Fibroblast of upper back skin (primary cell): ENCODE measurements at regions not wholly inside any gene's neighbourhood (a gene's known extent, or its start where the extent isn't known, plus 50 kb on each side); places are given as distances from the start of the nearest gene placed in this dataset.

Experiments
- DNase-seq: peaks from one replicate; pipeline ENCODE4 v3.0.0-alpha.2; 2013

GRCh38 chr3:106635826-106636225 lies 741.4 kb upstream of the CCDC54 start:
- peak; percentile 72 for DNase-seq

- DNase-seq = no peak
Observed at GRCh38 chr3:106640353-106640752, 736.9 kb upstream of the CCDC54 start.

- no peak for DNase-seq
Observed at GRCh38 chr3:106642161-106642560, 735.1 kb upstream of the CCDC54 start.

- no peak for DNase-seq
Observed at GRCh38 chr3:106643684-106644161, 733.5 kb upstream of the CCDC54 start.

- peak; percentile 10 for DNase-seq
Observed at GRCh38 chr3:106673926-106674569, 703.2 kb upstream of the CCDC54 start.

- DNase-seq = peak; percentile 12
Observed at GRCh38 chr3:106675451-106675850, 701.8 kb upstream of the CCDC54 start.

- DNase-seq = no peak
Observed at GRCh38 chr3:106678657-106679390, 698.4 kb upstream of the CCDC54 start.

GRCh38 chr3:106683953-106684620 lies 693.2 kb upstream of the CCDC54 start:
- no peak for DNase-seq

- DNase-seq = no peak
Observed at GRCh38 chr3:106685745-106686144, 691.5 kb upstream of the CCDC54 start.

- DNase-seq = no peak
Observed at GRCh38 chr3:106687905-106688304, 689.3 kb upstream of the CCDC54 start.

GRCh38 chr3:106688464-106688863 lies 688.8 kb upstream of the CCDC54 start:
- peak; percentile 92 for DNase-seq

- no peak for DNase-seq
Observed at GRCh38 chr3:106691476-106691875, 685.8 kb upstream of the CCDC54 start.

GRCh38 chr3:106692624-106693023 lies 684.6 kb upstream of the CCDC54 start:
- no peak for DNase-seq

GRCh38 chr3:106699122-106699521 lies 678.1 kb upstream of the CCDC54 start:
- DNase-seq = no peak

GRCh38 chr3:106700981-106701380 lies 676.3 kb upstream of the CCDC54 start:
- no peak for DNase-seq

GRCh38 chr3:106703524-106703923 lies 673.7 kb upstream of the CCDC54 start:
- DNase-seq = no peak

- no peak for DNase-seq
Observed at GRCh38 chr3:106707347-106707746, 669.9 kb upstream of the CCDC54 start.

GRCh38 chr3:106710596-106710995 lies 666.6 kb upstream of the CCDC54 start:
- DNase-seq = no peak

- peak; percentile 90 for DNase-seq
Observed at GRCh38 chr3:106711650-106712049, 665.6 kb upstream of the CCDC54 start.

GRCh38 chr3:106714400-106714799 lies 662.8 kb upstream of the CCDC54 start:
- DNase-seq = no peak

- peak; percentile 48 for DNase-seq
Observed at GRCh38 chr3:106715286-106715685, 662.0 kb upstream of the CCDC54 start.

- DNase-seq = no peak
Observed at GRCh38 chr3:106717178-106717780, 660.0 kb upstream of the CCDC54 start.

GRCh38 chr3:106719077-106719476 lies 658.2 kb upstream of the CCDC54 start:
- DNase-seq = no peak
